Activated CD8-positive, alpha-beta T cell treated with anti-CD3 and anti-CD28 coated beads for 36 hours (primary cell): ENCODE measurements at regions not wholly inside any gene's neighbourhood (a gene's known extent, or its start where the extent isn't known, plus 50 kb on each side); places are given as distances from the start of the nearest gene placed in this dataset.

Experiments
- ATAC-seq: fragments of 200-7000 bp; cut with Tn5 transposase; one replicate; pipeline ENCODE4 v1.10.0; 2021; ENCODE audit warnings: mild to moderate bottlenecking, moderate library complexity
- CTCF ChIA-PET: fragments of 350-600 bp; sonication (Branson Sonifier 250); formaldehyde crosslinking; loops from one replicate; lab custom pipeline; 2021; ENCODE audit warnings: antibody characterized with exemption; lab: Charles Lee
- POLR2A ChIA-PET: fragments of 350-600 bp; sonication (Branson Sonifier 250); formaldehyde crosslinking; loops from one replicate; lab custom pipeline; 2021; ENCODE audit warnings: antibody characterized with exemption; lab: Charles Lee
- DNase-seq: peaks from one replicate; pipeline ENCODE4 v3.0.0-alpha.2; 2020
- H3K27ac Mint-ChIP-seq: one replicate; pipeline ENCODE4 v1.8.0; 2021; ENCODE audit warnings: mild to moderate bottlenecking, mixed read lengths
- H3K27me3 Mint-ChIP-seq: one replicate; pipeline ENCODE4 v1.8.0; 2021; ENCODE audit warnings: mixed read lengths
- H3K36me3 Mint-ChIP-seq: one replicate; pipeline ENCODE4 v1.8.0; 2021; ENCODE audit warnings: low read depth, mixed read lengths
- H3K4me1 Mint-ChIP-seq: one replicate; pipeline ENCODE4 v1.8.0; 2021; ENCODE audit warnings: low read depth, mixed read lengths
- H3K4me3 Mint-ChIP-seq: one replicate; pipeline ENCODE4 v1.8.0; 2021; ENCODE audit warnings: mild to moderate bottlenecking, moderate library complexity, mixed read lengths
- H3K9me3 Mint-ChIP-seq: one replicate; pipeline ENCODE4 v1.8.0; 2021; ENCODE audit warnings: mixed read lengths
- CTCF ChIP-seq: fragments of 200-600 bp; IDR thresholded peaks from one replicate; pipeline ENCODE4 v1.8.0; 2022; ENCODE audit warnings: antibody characterized with exemption, mild to moderate bottlenecking
- intact Hi-C: fragments of 100-400 bp; cut with micrococcal nuclease; formaldehyde crosslinking; loops from one replicate; pipeline ENCODE4 v1.10.0; 2022

GRCh38 chr3:87710028-87710427 lies 348.8 kb downstream of the CGGBP1 start:
- Mint-ChIP-seq H3K4me1 (no peaks in the 10 kb centered on the region), H3K9me3 (peaks cover 2% of the 10 kb centered on the region), H3K27me3 (no peaks in the 10 kb centered on the region), H3K4me3 (no peak overlapping the region), H3K27ac (no peak overlapping the region), H3K36me3 (no peaks in the 10 kb centered on the region)
- intact Hi-C loops, result no loop called here
- CTCF ChIA-PET, result no interaction called here
- POLR2A ChIA-PET, result no interaction called here
- DNase-seq (no peak), ATAC-seq (no peak)
- no peak for TF ChIP-seq CTCF

GRCh38 chr3:87706176-87706575 lies 352.6 kb downstream of the CGGBP1 start:
- Mint-ChIP-seq H3K4me1 (no peaks in the 10 kb centered on the region), H3K4me3 (no peak overlapping the region), H3K27me3 (no peaks in the 10 kb centered on the region), H3K36me3 (no peaks in the 10 kb centered on the region), H3K27ac (no peak overlapping the region), H3K9me3 (peaks cover 2% of the 10 kb centered on the region)
- no peak for DNase-seq
- no peak for ATAC-seq
- intact Hi-C loops, result no loop called here
- TF ChIP-seq CTCF, result no peak
- CTCF ChIA-PET, result no interaction called here
- POLR2A ChIA-PET, result no interaction called here

- ChIA-PET POLR2A (no interaction called here), CTCF (no interaction called here)
- intact Hi-C loops, result no loop called here
- no peak overlapping the region for H3K27ac Mint-ChIP-seq
- DNase-seq (no peak), ATAC-seq (no peak)
- peaks cover 2% of the 10 kb centered on the region for H3K9me3 Mint-ChIP-seq
- H3K27me3 Mint-ChIP-seq, result no peaks in the 10 kb centered on the region
- H3K4me1 Mint-ChIP-seq, result no peaks in the 10 kb centered on the region
- H3K4me3 Mint-ChIP-seq, result no peak overlapping the region
- no peaks in the 10 kb centered on the region for H3K36me3 Mint-ChIP-seq
- no peak for TF ChIP-seq CTCF
Observed at GRCh38 chr3:87702600-87702999, 356.2 kb downstream of the CGGBP1 start.

DNA sequence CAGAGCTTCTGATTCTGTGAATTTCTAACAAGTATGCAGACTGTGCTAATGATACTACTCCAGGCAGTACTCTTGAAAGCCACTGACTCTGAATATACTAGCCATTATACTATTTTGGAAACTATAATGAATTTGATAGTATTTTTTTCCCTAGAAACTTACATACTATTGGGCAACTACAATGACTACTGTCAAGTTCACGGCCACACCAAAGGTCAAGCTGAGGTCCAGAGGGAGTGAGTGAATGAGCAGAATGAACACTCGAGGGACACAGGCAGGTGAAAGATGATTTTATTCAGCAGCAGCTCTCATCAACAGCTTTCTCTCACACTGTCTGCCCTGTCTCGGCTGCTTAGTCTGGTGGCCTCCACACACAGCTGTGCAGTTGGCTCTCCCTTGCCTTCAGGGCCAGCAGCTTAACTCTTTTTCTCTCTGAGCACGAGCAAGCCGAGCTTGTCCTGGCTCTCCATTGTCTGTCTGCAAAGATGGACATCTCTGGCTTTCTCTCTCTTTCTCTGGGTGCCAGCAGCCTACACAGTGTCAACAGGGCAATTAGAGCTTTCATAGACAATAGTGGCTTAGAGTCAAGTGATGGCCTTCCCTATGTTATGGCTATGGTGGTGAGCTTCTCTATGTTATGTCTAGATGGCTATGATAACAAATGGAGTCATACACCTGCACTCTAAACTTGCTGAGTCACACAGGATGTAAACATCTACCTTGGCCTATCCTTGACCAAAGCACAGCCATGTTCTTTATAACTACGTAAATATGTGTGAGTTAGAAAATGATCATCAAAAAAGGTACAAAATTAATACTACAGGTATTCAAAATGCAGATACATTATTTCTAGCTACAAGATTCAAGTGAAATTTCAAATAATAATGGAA lies 362.4 kb downstream of the CGGBP1 start:
- no peaks in the 10 kb centered on the region for H3K36me3 Mint-ChIP-seq
- H3K4me3 Mint-ChIP-seq, result no peak overlapping the region
- H3K27me3 Mint-ChIP-seq, result peaks cover 1% of the 10 kb centered on the region
- H3K9me3 Mint-ChIP-seq, result no peaks in the 10 kb centered on the region
- ATAC-seq (no peak), DNase-seq (no peak)
- ChIA-PET POLR2A (no interaction called here), CTCF (no interaction called here)
- intact Hi-C loops, result no loop called here
- no peak overlapping the region for H3K27ac Mint-ChIP-seq
- no peaks in the 10 kb centered on the region for H3K4me1 Mint-ChIP-seq
- TF ChIP-seq CTCF, result no peak

DNA sequence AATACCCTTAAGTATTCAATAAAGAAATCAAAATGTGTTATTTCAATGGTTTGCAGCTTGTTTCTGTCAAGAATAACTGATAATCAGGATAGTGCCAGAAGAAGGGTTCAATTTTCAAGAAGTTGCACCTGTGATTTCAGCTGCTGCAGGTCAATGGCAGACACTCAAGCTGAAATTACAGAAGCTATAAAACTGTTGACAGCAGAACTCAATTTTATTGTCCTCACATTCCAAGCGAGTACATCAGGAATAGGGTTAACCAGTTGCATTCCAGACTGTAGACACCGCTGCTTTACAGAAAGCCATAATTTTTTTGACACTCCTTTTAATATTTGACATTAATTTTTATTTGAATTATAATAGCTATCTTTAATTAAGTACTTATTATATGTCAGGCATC lies 364.1 kb downstream of the CGGBP1 start:
- Mint-ChIP-seq H3K27me3 (peaks cover 1% of the 10 kb centered on the region), H3K27ac (no peak overlapping the region), H3K9me3 (no peaks in the 10 kb centered on the region), H3K36me3 (no peaks in the 10 kb centered on the region), H3K4me3 (no peak overlapping the region), H3K4me1 (no peaks in the 10 kb centered on the region)
- DNase-seq, result no peak
- no peak for TF ChIP-seq CTCF
- CTCF ChIA-PET, result no interaction called here
- intact Hi-C loops, result no loop called here
- ATAC-seq, result no peak
- POLR2A ChIA-PET, result no interaction called here
